Mucosa of gallbladder (tissue), 1 donor: ENCODE measurements at regions not wholly inside any gene's neighbourhood (a gene's known extent, or its start where the extent isn't known, plus 50 kb on each side); places are given as distances from the start of the nearest gene placed in this dataset.
"Not testable (repeated sequence)": the region's sequence is repeated elsewhere in the genome, so short reads cannot be mapped to it uniquely, and the experiment has no call there.

Experiments used
- DNase-seq: peaks from one replicate; pipeline ENCODE4 v3.0.0-alpha.2; 2020; ENCODE audit warnings: low spot score
- donor health status: DM: no; HTN: no; CAD: no.

- DNase-seq = no peak
Observed at GRCh38 chrX:114272096-114272686, 311.7 kb upstream of the HTR2C start.

- not testable (repeated sequence) for DNase-seq
Observed at GRCh38 chrX:114270371-114270770, 313.5 kb upstream of the HTR2C start.

GRCh38 chrX:114268643-114269042, 315.2 kb upstream of the HTR2C start:
- no peak for DNase-seq

GRCh38 chrX:114267142-114267541, 316.7 kb upstream of the HTR2C start:
- DNase-seq = no peak

- no peak for DNase-seq
Observed at GRCh38 chrX:114252186-114252585, 331.7 kb upstream of the HTR2C start.

- DNase-seq = no peak
Observed at GRCh38 chrX:114251575-114251974, 332.3 kb upstream of the HTR2C start.

- no peak for DNase-seq
Observed at GRCh38 chrX:114221445-114221844, 362.4 kb upstream of the HTR2C start.

GRCh38 chrX:114210879-114211278, 373.0 kb upstream of the HTR2C start:
- DNase-seq = no peak

GRCh38 chrX:114201622-114202021, 382.3 kb upstream of the HTR2C start:
- no peak for DNase-seq

GRCh38 chrX:114181195-114181594, 402.7 kb upstream of the HTR2C start:
- no peak for DNase-seq

- no peak for DNase-seq
Observed at GRCh38 chrX:114178126-114178525, 405.8 kb upstream of the HTR2C start.

- not testable (repeated sequence) for DNase-seq
Observed at GRCh38 chrX:114167276-114167675, 416.6 kb upstream of the HTR2C start.

- no peak for DNase-seq
Observed at GRCh38 chrX:114166601-114167000, 417.3 kb upstream of the HTR2C start.

GRCh38 chrX:114165537-114165936, 418.3 kb upstream of the HTR2C start:
- no peak for DNase-seq

GRCh38 chrX:114162068-114162735, 421.7 kb upstream of the HTR2C start:
- no peak for DNase-seq

- DNase-seq = no peak
Observed at GRCh38 chrX:114152801-114153200, 431.1 kb upstream of the HTR2C start.

GRCh38 chrX:114152130-114152529, 431.8 kb upstream of the HTR2C start:
- no peak for DNase-seq

GRCh38 chrX:114134465-114134864, 449.4 kb upstream of the HTR2C start:
- no peak for DNase-seq

- no peak for DNase-seq
Observed at GRCh38 chrX:114127411-114128025, 456.4 kb upstream of the HTR2C start.

- DNase-seq = no peak
Observed at GRCh38 chrX:114127005-114127404, 456.9 kb upstream of the HTR2C start.

- DNase-seq = no peak
Observed at GRCh38 chrX:114101081-114101480, 482.8 kb upstream of the HTR2C start.

- DNase-seq = no peak
Observed at GRCh38 chrX:114097866-114098265, 486.0 kb upstream of the HTR2C start.

GRCh38 chrX:114097427-114097826, 486.5 kb upstream of the HTR2C start:
- DNase-seq = no peak
